GM21576 (cell line): ENCODE measurements at regions not wholly inside any gene's neighbourhood (a gene's known extent, or its start where the extent isn't known, plus 50 kb on each side); places are given as distances from the start of the nearest gene placed in this dataset.
"Not testable (repeated sequence)": the region's sequence is repeated elsewhere in the genome, so short reads cannot be mapped to it uniquely, and the experiment has no call there.

ENCODE experiments used
- ATAC-seq: cut with Tn5 transposase; IDR thresholded peaks from one replicate; pipeline ENCODE4 v1.9.1; 2021; ENCODE audit warnings: mild to moderate bottlenecking, moderate library complexity; ENCODE audit not compliant: unreplicated experiment

DNA sequence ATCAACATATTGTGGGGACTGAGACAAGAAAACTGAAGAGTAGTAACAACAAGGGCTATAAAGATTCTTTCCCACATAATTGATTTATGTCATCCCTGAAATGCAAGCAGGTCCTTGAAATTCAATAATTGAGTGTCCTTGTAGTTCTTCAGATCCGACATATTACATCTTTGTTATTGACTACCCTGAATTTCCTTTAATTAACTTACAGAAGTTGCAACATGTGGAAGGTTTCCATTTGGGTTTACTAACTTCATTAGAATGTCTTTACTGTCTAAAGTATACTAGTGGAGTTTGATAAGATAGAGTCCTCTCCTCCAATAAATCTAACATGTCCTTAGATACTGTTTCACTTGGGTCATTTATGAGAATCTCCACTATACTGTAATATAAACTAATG is 951.8 kb downstream of the SLC6A15 start:
- no peak for ATAC-seq

DNA sequence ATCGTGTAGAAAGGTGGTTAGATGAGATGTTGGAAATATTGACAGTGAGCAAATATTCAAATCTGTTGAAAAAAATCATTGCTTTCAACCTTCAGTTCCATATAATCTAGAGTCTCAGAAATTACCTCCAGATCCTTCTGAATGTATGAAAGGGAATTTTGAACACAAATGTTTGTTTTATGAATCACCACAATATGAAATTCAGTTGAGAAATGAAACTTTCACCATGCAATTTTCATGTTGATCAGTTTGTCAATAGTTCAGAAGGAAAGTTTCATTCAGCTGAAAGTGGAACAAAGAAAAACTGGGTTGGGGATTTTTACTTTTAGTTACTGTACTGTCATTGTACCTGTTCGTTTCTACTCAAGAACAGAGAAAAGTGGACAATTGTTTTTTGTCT is 953.6 kb downstream of the SLC6A15 start:
- ATAC-seq = no peak

DNA sequence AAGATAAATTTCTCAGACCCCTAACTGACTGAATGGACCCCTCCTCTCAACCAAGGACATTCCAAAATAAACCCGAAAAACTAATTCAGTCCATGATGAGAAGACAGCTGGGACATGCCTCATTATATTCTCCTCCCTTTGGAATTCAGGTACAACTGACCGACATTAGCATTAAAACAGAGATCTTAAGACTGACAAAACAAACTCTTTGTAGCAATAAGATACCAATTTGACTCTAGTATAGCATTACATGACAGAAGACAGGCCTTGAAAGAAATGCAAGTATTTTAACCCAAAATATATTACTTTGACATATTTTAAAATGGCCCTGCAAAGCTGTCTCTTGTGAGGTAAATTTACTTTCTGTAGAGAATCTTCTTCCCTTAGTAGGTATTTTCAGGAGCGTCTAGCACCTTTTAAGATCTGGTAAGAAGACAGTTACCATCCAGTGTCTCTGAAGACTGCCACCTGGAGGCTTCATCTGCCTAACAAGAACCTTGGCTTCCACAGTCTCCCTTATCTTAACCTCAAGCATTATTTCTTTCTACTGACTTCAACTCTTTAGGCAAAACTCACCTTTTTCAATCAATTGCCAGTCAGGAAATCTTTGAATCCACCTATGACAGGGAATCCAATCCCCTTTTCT is 957.5 kb downstream of the SLC6A15 start:
- no peak for ATAC-seq

DNA sequence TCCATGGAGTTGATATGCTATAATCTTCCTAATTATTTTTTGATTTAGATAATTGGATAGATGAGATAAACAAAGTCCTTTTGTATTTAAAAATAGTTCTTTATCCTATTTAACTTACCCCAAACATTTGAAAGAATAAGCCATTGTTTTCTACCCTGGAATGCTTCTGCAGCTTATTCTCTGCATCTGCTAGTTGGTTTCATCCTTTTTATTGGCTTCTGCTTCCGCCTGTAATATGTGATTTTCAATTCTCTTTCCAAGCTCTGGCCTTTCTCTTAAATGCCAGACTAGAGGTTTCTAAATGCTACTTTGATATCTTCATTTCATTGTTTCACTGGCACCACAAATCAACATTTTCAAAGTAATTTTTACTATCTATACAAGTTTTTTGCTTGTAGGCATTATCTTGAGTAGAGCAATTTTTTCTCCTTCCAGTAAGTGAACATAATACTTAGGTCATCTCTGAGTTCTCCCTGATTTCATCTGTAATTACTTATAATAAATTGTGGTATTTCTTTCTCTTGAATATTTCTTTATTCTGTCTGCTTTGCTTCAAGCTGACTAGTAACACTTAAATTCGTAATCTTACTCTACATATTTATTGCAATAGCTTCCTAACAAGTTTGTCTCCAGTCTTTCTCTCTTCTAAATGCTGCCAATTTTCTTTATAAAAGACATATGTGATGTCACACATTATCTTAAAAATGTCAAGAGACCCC is 958.4 kb downstream of the SLC6A15 start:
- ATAC-seq = no peak

DNA sequence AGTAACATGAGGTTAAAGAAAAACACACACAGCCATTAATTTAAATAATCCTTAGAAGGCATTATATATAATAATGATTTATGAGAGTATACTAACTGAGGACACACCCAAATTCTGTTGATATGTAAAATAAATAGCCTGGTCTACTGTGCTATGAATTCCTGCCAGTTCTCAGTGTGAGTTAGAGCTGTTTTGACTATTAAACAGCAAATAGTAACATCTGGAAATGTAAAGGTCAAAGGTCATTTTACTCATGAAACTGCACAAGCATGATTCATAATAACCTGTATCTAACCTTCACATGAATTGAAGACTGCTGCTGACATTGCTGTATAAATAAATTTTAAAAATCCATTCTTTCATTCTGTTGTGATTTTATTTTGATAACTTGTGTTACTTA is 966.7 kb downstream of the SLC6A15 start:
- no peak for ATAC-seq

DNA sequence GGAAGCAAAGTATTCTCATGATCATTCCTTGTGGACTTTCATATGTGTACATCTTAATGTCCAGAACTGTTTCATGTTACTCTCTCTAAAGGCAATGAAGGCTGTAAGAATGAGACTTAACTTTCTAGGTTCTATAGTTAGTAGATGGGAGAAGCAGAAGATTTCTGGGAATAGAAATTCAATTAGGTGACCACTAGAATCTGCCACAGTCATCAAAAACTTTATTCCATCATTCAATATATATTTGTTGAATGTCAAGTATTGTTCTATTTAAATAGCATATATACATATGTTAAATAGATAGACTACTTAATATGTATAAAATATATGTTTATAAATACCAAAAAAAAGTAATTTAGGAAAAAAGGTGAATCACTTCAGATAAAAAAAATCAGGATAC is 972.9 kb downstream of the SLC6A15 start:
- ATAC-seq = no peak

DNA sequence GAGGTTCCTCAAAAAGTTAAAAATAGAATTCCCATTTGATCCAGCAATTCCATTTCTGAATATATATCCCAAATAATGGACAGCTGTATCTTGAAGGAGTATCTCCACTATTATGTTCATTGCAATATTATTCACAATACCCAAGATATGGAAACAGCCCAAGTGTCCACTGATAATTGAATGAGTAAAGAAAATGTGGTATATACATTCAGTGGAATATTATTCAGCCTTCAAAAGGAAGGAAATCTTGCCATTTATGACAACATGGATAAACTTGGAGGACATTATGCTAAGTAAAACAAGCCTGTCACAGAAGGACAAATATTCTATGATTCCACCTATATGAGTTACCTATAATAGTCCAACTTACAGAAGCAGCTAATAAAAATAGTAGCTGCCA is 979.0 kb downstream of the SLC6A15 start:
- ATAC-seq = no peak

DNA sequence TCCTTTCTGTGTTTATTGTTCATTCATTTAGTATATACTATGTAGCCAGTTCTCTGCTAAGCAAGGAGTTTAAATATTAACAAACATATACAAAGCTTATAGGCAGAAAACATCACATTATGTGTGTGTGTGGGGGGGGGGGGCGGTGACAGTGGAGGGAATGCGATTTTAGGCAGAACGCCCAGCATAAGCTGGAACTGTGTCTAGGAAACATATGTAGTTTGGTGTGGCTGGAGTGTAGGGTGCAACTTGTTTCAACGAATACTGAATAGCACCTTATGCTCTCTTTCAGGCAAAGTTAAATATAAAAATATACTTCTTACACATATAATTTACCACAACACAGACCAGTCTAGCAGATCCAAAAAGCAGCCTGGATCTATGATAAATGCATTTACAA is 980.6 kb downstream of the SLC6A15 start:
- ATAC-seq = no peak

DNA sequence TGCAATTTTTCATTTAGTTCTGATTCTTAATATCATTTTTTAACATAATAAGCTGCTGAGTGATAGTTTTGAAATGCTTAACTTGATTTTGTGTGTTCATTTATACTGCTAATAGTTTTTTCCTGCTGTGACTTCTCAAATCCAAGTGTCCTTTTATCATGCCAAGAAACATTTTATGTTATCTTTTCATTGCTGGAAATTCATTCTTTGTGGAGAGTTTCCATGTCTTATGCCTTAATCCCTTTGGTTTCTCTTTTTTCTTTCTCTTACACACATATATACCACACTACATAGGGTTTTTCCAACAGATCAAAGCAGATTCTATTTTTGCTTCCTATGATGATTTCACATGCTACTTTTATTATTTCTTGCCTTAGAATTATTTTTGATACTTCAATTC is 981.1 kb downstream of the SLC6A15 start:
- no peak for ATAC-seq

DNA sequence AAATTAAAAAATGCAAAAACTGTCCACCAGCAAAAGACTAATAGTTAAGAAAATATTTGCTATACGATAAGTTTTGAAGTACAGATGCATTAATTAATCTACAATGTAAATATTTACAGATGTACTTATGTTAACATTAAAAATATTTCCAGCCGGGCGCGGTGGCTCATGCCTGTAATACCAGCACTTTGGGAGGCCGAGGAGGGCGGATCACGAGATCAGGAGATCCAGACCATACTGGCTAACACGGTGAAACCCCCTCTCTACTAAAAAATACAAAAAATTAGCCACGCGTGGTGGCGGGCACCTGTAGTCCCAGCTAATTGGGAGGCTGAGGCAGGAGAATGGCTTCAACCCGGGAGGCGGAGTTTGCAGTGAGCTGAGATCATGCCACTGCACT is 982.8 kb downstream of the SLC6A15 start:
- not testable (repeated sequence) for ATAC-seq

DNA sequence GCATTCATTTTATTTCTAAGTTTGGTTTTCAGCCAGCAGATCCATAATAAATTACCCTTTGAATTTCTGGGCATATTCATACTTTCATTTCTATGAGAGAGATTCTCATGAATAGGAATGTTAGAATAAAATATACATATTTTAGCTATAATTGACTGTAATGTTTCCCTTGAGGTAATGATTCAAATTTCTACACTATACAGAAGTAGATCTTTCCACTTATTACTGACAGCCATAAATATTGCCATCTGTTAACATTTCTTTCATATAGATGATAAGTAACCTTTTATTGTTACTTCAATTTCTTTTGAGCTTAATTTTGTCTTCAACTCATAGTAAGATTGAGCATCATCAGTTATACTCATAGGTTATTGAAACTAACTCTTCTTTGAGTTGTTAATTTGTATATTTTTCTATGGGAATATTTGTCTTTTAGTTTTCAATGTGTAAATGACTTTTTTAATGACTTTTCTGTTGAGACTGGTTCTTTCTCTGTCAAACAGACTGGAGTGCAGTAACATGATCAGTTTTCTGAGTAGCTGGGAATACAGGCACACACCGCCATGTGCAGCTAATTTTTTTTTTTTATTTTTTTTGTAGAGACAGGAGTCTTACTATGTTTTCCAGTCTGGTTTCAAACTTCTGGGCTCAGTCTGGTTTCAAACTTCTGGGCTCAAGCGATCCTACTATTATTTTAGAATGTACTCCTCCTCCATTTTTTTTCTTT is 991.6 kb downstream of the SLC6A15 start:
- no peak for ATAC-seq

DNA sequence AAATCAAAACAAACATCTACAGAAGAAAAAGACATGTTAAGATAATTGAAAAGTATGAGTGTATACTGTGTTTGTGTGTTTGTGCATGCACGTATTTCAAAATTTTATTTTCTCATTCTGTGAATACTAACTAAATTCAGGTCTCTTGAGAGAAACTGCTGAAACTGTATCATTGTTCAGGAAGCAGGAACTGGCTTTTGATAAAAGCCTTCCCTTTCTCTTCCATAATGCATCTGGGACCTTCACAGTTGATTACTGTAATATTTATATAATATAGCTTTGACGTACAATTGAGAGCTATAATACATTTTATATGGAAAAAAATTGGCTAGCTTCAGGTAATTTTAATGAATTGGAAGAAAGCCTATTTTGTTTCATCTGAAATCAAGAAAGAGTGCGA is 993.5 kb downstream of the SLC6A15 start:
- ATAC-seq = no peak

DNA sequence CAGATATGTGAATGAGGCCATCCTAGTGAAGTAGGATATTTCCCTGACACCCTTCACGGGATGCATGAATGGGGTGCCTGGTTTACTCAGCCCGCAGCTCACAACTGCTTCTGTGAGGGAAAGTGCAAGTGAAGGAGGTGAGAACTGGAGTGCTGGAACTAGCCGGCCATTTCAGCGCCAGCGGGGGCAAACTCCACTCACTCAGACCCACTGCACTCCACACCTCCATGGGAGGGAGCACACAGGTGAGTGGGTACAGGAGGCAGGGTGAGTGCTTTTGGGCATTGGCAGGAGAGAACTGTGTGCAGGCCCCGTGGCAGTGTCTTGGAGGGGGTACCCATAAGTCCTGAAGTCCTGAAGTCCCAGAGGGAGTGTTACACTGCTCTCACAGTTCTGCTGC is 1008.4 kb downstream of the SLC6A15 start:
- ATAC-seq = no peak

DNA sequence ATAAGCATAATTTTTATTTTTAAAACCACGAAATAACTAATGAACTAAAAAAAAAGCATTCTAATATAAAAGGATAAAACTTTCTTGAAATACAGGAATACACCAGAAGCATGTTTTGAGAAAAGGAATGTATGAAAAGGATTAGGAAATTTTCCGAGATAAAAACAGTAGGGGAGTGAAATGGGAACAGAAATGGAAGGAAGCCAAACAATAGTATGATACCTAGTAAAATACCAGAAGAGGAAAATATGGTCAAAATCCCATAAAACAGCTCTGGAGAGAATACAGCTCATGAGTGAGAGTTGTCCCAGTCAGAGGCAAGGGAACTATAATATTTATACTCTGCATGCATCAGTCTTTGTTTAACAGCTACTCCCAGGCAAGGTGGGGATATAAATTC is 1016.2 kb downstream of the SLC6A15 start:
- ATAC-seq = no peak

DNA sequence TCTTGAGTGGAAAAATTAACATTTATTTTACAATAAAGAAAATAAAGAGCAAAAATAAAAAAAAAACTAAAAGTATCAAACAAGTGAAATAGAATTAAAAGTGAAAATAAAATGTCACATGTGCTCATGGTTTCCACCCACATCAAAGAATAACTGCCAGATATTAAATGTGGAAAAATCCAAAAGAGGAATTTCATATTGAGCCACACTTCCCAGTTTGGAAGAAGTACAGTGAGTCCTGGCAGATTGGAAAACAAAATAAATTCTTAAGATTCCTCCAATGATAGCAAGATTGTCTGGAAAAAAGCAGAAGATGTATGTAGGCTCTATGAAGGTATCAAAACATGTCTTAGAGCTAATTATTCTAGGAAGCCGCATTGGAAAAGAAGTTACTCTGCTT is 1019.5 kb downstream of the SLC6A15 start:
- ATAC-seq = no peak

DNA sequence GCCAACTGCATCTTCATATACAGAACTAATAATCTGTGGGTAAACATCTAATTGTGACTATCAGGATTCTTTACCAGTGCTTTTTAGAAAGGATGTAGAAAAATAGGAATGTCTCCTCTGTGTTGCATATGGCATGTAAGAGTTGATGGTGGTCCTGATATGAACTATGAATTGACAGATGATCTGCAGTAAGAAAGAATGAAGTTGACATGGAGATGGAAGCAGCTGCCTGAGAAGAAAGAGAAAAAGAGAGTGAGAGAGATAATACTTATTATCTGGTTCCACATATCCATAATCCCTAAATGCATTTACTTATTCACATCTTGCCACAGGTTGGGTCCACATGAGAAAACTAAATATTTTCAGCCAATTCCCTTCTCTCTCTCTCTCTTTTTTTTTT is 1022.9 kb downstream of the SLC6A15 start:
- no peak for ATAC-seq

DNA sequence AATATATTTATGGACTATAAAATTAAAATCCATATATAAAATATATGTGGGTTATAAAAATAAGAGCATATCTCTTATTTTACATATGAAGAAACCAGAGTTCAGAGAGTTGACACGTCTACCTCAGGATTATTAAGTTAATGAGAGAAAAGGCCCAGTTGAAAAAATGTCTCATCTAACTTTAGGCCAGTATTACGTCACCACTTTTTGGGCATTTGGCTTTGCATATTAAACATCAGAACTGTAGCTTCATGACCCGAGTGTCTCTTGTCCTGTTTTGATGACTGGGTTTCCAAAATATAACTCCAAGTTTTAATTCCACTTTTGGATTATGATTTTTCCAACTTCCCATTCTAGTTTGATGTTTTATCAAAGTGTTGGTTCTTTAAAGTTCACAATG is 1026.1 kb downstream of the SLC6A15 start:
- no peak for ATAC-seq

DNA sequence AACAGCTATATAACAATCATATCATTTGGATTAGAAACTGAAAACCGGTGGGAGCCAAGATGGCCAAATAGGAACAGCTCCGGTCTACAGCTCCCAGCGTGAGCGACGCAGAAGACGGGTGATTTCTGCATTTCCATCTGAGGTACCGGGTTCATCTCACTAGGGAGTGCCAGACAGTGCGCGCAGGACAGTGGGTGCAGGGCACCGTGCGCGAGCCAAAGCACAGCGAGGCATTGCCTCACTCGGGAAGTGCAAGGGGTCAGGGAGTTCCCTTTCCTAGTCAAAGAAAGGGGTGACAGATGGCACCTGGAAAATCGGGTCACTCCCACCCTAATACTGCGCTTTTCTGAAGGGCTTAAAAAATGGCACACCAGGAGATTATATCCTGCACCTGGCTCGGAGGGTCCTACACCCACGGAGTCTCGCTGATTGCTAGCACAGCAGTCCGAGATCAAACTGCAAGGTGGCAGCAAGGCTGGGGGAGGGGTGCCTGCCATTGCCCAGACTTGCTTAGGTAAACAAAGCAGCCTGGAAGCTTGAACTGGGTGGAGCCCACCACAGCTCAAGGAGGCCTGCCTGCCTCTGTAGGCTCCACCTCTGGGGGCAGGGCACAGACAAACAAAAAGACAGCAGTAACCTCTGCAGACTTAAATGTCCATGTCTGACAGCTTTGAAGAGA is 1041.5 kb downstream of the SLC6A15 start:
- not testable (repeated sequence) for ATAC-seq

DNA sequence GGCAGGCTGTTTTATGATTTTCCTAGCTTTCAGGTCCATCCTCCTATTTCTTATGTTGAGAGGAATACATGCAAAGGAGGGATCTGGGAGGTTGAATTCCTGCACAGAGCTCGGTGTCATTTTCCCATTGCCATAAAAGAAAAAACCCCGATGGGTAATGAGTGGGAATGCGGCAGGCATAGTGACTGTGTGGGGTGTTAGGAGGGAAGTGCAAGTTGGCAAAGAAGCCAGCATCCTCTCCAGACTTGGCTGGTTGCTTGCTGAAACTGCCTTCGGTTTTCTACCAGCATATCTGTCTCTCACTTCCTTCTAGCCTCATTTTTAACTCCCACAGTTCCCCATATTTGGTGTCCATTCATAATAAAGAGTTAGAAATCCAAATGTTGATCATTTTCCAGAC is 1046.1 kb downstream of the SLC6A15 start:
- ATAC-seq = no peak

DNA sequence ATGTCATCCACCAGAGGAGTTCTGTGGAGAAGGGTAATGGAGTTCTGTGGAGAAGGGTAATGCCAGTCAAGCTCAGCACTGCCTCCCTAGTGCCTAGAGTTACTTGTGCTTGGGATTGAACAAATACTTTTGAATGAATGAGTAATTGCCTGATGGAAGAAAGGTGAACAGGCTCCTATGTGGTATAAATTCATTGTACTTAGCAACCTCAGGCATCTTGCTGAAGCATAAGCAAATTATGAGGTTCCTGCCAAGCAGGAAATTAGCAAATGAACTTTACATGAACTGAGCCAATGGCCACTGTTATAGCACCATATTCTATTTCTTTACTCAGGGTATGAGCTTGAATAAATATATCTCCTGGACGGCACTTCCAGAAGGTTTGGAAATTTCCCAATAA is 1047.2 kb downstream of the SLC6A15 start:
- ATAC-seq = no peak

DNA sequence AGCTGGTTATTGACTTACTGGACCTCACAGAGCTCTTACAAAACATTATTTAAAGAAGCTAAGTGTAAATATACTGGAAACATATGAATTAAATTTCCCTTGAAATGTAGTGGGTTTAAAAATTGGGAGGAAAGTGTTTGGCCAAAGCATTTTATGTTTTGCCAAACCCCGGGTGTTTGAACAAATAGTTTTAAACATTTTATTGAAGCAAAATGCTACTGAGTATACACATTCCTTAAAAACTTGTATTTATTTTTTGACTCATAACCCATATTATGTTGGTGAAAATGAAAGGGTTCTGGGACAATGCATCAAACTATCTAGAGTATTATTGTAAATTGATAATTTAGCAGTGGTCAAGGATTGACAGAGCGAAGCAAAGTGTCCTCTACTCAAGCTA is 1048.5 kb downstream of the SLC6A15 start:
- no peak for ATAC-seq

DNA sequence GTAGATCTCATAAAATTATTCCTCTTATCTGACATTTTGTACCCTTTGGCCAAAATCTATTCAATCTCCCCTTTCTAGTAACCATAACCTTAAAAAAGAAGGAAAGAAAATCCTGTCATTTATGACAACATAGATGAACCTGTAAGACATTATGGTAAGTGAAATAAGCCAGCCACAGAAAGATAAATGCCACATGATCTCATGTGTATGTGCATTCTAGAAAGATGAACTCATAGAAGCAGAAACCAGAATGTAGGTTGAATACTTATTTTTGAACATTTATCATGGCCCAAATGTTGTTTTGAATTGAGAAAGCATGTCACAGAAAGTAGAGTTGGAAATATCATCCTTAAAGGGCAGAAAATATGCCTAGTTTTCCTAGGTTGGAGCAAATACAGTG is 1053.6 kb downstream of the SLC6A15 start:
- no peak for ATAC-seq
